Nephron progenitor cell (in vitro differentiated cells): ENCODE measurements at regions not wholly inside any gene's neighbourhood (a gene's known extent, or its start where the extent isn't known, plus 50 kb on each side); places are given as distances from the start of the nearest gene placed in this dataset.

Experiments used
- DNase-seq: peaks from one replicate; pipeline ENCODE4 v3.0.0; 2021
- H3K27ac Mint-ChIP-seq: 2 replicates; pipeline ENCODE4 v1.8.0; 2021; ENCODE audit warnings: mild to moderate bottlenecking, moderate library complexity, mixed read lengths
- H3K27me3 Mint-ChIP-seq: 2 replicates; pipeline ENCODE4 v1.8.0; 2021; ENCODE audit warnings: mild to moderate bottlenecking, low read depth, mixed read lengths; ENCODE audit not compliant: poor library complexity
- H3K36me3 Mint-ChIP-seq: 2 replicates; pipeline ENCODE4 v1.8.0; 2021; ENCODE audit warnings: low read depth, mixed read lengths
- H3K4me1 Mint-ChIP-seq: 2 replicates; pipeline ENCODE4 v1.8.0; 2021; ENCODE audit warnings: mixed read lengths
- H3K4me3 Mint-ChIP-seq: 2 replicates; pipeline ENCODE4 v1.8.0; 2021; ENCODE audit warnings: mild to moderate bottlenecking, moderate library complexity, mixed read lengths
- H3K9me3 Mint-ChIP-seq: 2 replicates; pipeline ENCODE4 v1.8.0; 2021; ENCODE audit warnings: mild to moderate bottlenecking, moderate library complexity, mixed read lengths
- TF ChIP-seq, protein P1 (sequence below): fragments of 200-600 bp; sonication (generic); IDR thresholded peaks from 2 replicates; pipeline ENCODE4 v1.5.0; 2021; ENCODE audit warnings: antibody characterized with exemption

GRCh38 chr16:80883159-80883642 is 78.8 kb upstream of the CDYL2 start:
- Mint-ChIP-seq H3K36me3 (no peaks in the 10 kb centered on the region), H3K4me1 (no peaks in the 10 kb centered on the region), H3K9me3 (no peaks in the 10 kb centered on the region), H3K27ac (no peak overlapping the region), H3K27me3 (peaks cover 44% of the 10 kb centered on the region), H3K4me3 (no peak overlapping the region)
- TF ChIP-seq, protein P1, sequence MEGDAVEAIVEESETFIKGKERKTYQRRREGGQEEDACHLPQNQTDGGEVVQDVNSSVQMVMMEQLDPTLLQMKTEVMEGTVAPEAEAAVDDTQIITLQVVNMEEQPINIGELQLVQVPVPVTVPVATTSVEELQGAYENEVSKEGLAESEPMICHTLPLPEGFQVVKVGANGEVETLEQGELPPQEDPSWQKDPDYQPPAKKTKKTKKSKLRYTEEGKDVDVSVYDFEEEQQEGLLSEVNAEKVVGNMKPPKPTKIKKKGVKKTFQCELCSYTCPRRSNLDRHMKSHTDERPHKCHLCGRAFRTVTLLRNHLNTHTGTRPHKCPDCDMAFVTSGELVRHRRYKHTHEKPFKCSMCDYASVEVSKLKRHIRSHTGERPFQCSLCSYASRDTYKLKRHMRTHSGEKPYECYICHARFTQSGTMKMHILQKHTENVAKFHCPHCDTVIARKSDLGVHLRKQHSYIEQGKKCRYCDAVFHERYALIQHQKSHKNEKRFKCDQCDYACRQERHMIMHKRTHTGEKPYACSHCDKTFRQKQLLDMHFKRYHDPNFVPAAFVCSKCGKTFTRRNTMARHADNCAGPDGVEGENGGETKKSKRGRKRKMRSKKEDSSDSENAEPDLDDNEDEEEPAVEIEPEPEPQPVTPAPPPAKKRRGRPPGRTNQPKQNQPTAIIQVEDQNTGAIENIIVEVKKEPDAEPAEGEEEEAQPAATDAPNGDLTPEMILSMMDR = no peak
- DNase-seq = no peak

GRCh38 chr16:80875616-80876015 is 71.2 kb upstream of the CDYL2 start:
- Mint-ChIP-seq H3K27me3 (peaks cover 35% of the 10 kb centered on the region), H3K4me3 (no peak overlapping the region), H3K4me1 (no peaks in the 10 kb centered on the region), H3K9me3 (no peaks in the 10 kb centered on the region), H3K27ac (no peak overlapping the region), H3K36me3 (no peaks in the 10 kb centered on the region)
- DNase-seq = no peak
- TF ChIP-seq, protein P1 = no peak

DNA sequence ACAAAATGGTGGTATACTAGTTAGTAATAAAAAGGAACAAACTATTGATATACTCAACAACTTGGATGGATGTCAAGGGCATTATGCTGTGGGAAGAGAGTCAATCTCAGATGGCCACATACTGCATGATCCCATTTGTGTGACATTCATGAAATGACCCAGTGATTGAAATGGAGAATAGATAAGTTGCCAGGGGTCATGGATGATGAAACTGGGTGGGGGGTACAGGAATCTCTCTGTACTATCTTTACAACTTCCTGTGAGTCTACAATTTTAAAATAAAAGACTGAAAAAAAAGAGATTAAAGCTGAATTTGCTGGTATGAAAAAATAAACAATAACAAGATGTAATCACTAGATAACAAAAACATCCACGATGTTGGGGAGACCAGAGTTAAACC is 70.5 kb upstream of the CDYL2 start:
- H3K27ac Mint-ChIP-seq = no peak overlapping the region
- H3K9me3 Mint-ChIP-seq = no peaks in the 10 kb centered on the region
- H3K36me3 Mint-ChIP-seq = no peaks in the 10 kb centered on the region
- DNase-seq = no peak
- TF ChIP-seq, protein P1 = no peak
- H3K4me3 Mint-ChIP-seq = no peak overlapping the region
- H3K4me1 Mint-ChIP-seq = no peaks in the 10 kb centered on the region
- H3K27me3 Mint-ChIP-seq = peaks cover 29% of the 10 kb centered on the region

DNA sequence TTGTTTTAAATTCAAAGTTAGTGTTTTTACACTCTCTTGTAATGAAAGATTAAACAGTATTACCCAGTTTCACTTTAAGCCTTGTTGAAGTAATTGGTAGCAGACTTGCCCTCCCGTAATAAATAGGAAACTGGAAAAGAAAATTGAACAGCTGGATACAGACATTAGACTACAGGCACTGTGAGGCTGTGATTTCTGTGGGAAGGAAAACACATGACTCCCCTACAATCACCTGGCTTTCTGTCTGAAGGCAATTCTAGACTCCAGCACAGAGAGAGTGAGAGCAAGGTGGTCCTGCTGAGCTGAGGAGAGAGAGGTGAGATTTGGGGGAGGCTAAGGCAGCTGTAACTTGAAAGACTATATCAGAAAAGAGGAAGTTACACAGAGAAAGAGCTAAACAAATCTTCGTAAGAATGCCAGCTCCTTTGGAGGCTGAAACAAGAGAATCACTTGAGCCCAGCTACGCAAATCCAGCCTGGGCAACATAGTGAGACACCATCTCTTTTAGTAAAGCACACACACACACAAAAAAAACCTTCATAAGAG is 57.8 kb upstream of the CDYL2 start:
- peaks cover 24% of the 10 kb centered on the region for H3K27me3 Mint-ChIP-seq
- H3K4me1 Mint-ChIP-seq = no peaks in the 10 kb centered on the region
- peaks cover 21% of the 10 kb centered on the region for H3K9me3 Mint-ChIP-seq
- TF ChIP-seq, protein P1 = no peak
- no peak overlapping the region for H3K4me3 Mint-ChIP-seq
- H3K27ac Mint-ChIP-seq = peak overlapping the region; percentile 44
- no peak for DNase-seq
- H3K36me3 Mint-ChIP-seq = no peaks in the 10 kb centered on the region
